ENCODE measurements at regions not wholly inside any gene's neighbourhood (a gene's known extent, or its start where the extent isn't known, plus 50 kb on each side); places are given as distances from the start of the nearest gene placed in this dataset.

- TF ChIP-seq CTCF (IDR thresholded peaks at IDR 0.05) (no peak), POLR2A (IDR thresholded peaks at IDR 0.05) (no peak)
These were observed 597.7 kb downstream of the PCDH18 start for GRCh38 chr4:136934601-136935000.
